ENCODE measurements at regions not wholly inside any gene's neighbourhood (a gene's known extent, or its start where the extent isn't known, plus 50 kb on each side); places are given as distances from the start of the nearest gene placed in this dataset.

GRCh38 chr11:80473562-80473961 lies 1032.7 kb upstream of the TENM4 start:
- Histone ChIP-seq H3K4me2 (ENCODE audit: low read length) (no peak overlapping the region), H3K9me2 (replicated peaks; ENCODE audit: control insufficient read depth, low read length) (no peaks in the 10 kb centered on the region), H3F3A (ENCODE audit: control insufficient read depth, insufficient read depth) (no peaks in the 10 kb centered on the region), H3K4me3 (ENCODE audit: low read length) (no peak overlapping the region), H4K20me1 (ENCODE audit: control insufficient read depth, insufficient read depth, low read depth, low read length) (no peaks in the 10 kb centered on the region), H3K27ac (ENCODE audit: low read depth, low read length) (no peak overlapping the region), H3K27me3 (ENCODE audit: control insufficient read depth, low read length) (no peaks in the 10 kb centered on the region), H3K36me3 (ENCODE audit: control insufficient read depth, low read length) (no peaks in the 10 kb centered on the region), H3K4me1 (ENCODE audit: control insufficient read depth, low read length) (no peaks in the 10 kb centered on the region), H3K9me3 (ENCODE audit: control insufficient read depth, insufficient read depth, low read length) (no peaks in the 10 kb centered on the region), H3K79me2 (ENCODE audit: control insufficient read depth, low read length) (no peaks in the 10 kb centered on the region)
- no peak for TF ChIP-seq EZH2phosphoT487 (IDR thresholded peaks at IDR 0.05; ENCODE audit: borderline replicate concordance, low read length)
- TF ChIP-seq CTCF (IDR thresholded peaks at IDR 0.05; ENCODE audit: low read depth, low read length, poor library complexity, severe bottlenecking) = no peak

GRCh38 chr11:80469871-80470270 lies 1029.0 kb upstream of the TENM4 start:
- TF ChIP-seq EZH2phosphoT487 (IDR thresholded peaks at IDR 0.05; ENCODE audit: borderline replicate concordance, low read length) (no peak), CTCF (IDR thresholded peaks at IDR 0.05; ENCODE audit: low read depth, low read length, poor library complexity, severe bottlenecking) (no peak)
- H3K27ac ChIP-seq (ENCODE audit: low read depth, low read length) = no peak overlapping the region

GRCh38 chr11:80466570-80466969 lies 1025.7 kb upstream of the TENM4 start:
- peaks cover 4% of the 10 kb centered on the region; the same call in 1 of the 2 replicates for H3K9me3 ChIP-seq (ENCODE audit: control insufficient read depth, insufficient read depth, low read length)
- H3K4me3 ChIP-seq (ENCODE audit: low read length) = no peak overlapping the region
- no peak for TF ChIP-seq CTCF (IDR thresholded peaks at IDR 0.05; ENCODE audit: low read depth, low read length, poor library complexity, severe bottlenecking)
- TF ChIP-seq EZH2phosphoT487 (IDR thresholded peaks at IDR 0.05; ENCODE audit: borderline replicate concordance, low read length) = no peak
- no peak overlapping the region for H3K4me2 ChIP-seq (ENCODE audit: low read length)
- H3K9me2 ChIP-seq (replicated peaks; ENCODE audit: control insufficient read depth, low read length) = no peaks in the 10 kb centered on the region
- no peaks in the 10 kb centered on the region for H4K20me1 ChIP-seq (ENCODE audit: control insufficient read depth, insufficient read depth, low read depth, low read length)
- H3K27ac ChIP-seq (ENCODE audit: low read depth, low read length) = no peak overlapping the region
- no peaks in the 10 kb centered on the region for H3K27me3 ChIP-seq (ENCODE audit: control insufficient read depth, low read length)
- H3F3A ChIP-seq (ENCODE audit: control insufficient read depth, insufficient read depth) = no peaks in the 10 kb centered on the region
- no peaks in the 10 kb centered on the region for H3K4me1 ChIP-seq (ENCODE audit: control insufficient read depth, low read length)
- H3K36me3 ChIP-seq (ENCODE audit: control insufficient read depth, low read length) = no peaks in the 10 kb centered on the region
- no peaks in the 10 kb centered on the region for H3K79me2 ChIP-seq (ENCODE audit: control insufficient read depth, low read length)

More at GRCh38 chr11:80469871-80470270, 1029.0 kb upstream of the TENM4 start:
- Histone ChIP-seq H3K79me2 (ENCODE audit: control insufficient read depth, low read length) (no peaks in the 10 kb centered on the region), H4K20me1 (ENCODE audit: control insufficient read depth, insufficient read depth, low read depth, low read length) (no peaks in the 10 kb centered on the region), H3F3A (ENCODE audit: control insufficient read depth, insufficient read depth) (no peaks in the 10 kb centered on the region), H3K4me2 (ENCODE audit: low read length) (no peak overlapping the region), H3K9me2 (replicated peaks; ENCODE audit: control insufficient read depth, low read length) (no peaks in the 10 kb centered on the region), H3K36me3 (ENCODE audit: control insufficient read depth, low read length) (no peaks in the 10 kb centered on the region), H3K27me3 (ENCODE audit: control insufficient read depth, low read length) (no peaks in the 10 kb centered on the region), H3K9me3 (ENCODE audit: control insufficient read depth, insufficient read depth, low read length) (peaks cover 4% of the 10 kb centered on the region; the same call in 1 of the 2 replicates), H3K4me3 (ENCODE audit: low read length) (no peak overlapping the region), H3K4me1 (ENCODE audit: control insufficient read depth, low read length) (no peaks in the 10 kb centered on the region)
